HEK293T (cell line): ENCODE measurements at regions not wholly inside any gene's neighbourhood (a gene's known extent, or its start where the extent isn't known, plus 50 kb on each side); places are given as distances from the start of the nearest gene placed in this dataset.

Experiments
- BHLHE40 ChIP-seq: fragments of 450-650 bp; IDR thresholded peaks from 2 replicates; pipeline ENCODE4 v1.6.1; 2016; ENCODE audit warnings: mild to moderate bottlenecking, moderate library complexity, borderline replicate concordance
- ELF4 ChIP-seq: fragments of 450-650 bp; IDR thresholded peaks from 2 replicates; pipeline ENCODE4 v1.6.1; 2017; ENCODE audit warnings: antibody characterized with exemption
- TF ChIP-seq, protein P1 (sequence below): fragments of 450-650 bp; IDR thresholded peaks from 2 replicates; pipeline ENCODE4 v1.6.1; 2016

DNA sequence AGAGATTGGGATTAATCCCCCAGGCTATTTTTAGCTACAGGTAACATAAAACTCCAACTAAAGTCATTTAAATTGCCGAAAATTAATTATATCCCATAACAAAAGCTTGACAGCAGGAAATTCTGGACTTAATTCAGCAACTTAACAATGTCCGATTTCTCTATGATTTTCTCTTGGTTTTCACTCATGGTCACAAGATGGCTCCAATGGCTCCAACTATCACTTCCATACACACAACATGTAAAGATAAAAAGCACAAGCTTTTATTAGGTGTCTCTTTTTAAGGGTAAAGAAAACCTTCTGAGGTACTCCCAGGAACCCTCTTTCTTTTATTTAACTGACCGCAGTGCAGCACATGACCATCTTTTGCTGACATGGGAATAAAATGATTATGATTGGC lies 363.5 kb upstream of the PTBP2 start:
- TF ChIP-seq ELF4, result no peak
- TF ChIP-seq BHLHE40, result no peak
- TF ChIP-seq, protein P1, sequence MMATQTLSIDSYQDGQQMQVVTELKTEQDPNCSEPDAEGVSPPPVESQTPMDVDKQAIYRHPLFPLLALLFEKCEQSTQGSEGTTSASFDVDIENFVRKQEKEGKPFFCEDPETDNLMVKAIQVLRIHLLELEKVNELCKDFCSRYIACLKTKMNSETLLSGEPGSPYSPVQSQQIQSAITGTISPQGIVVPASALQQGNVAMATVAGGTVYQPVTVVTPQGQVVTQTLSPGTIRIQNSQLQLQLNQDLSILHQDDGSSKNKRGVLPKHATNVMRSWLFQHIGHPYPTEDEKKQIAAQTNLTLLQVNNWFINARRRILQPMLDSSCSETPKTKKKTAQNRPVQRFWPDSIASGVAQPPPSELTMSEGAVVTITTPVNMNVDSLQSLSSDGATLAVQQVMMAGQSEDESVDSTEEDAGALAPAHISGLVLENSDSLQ, result no peak
